OCI-LY1 (cell line): ENCODE measurements at regions not wholly inside any gene's neighbourhood (a gene's known extent, or its start where the extent isn't known, plus 50 kb on each side); places are given as distances from the start of the nearest gene placed in this dataset.

ENCODE experiments used
- EZH2 ChIP-seq: fragments of 200-600 bp; sonication (generic), shearing (Covaris generic); IDR thresholded peaks from 2 replicates; pipeline ENCODE4 v1.8.0; 2017; ENCODE audit warnings: borderline replicate concordance, mixed run types, mild to moderate bottlenecking, antibody characterized with exemption, low read length, moderate library complexity, mixed read lengths
- TF ChIP-seq, protein P1 (sequence below): fragments of 200-600 bp; sonication (generic), shearing (Covaris generic); IDR thresholded peaks from 2 replicates; pipeline ENCODE4 v1.5.1; 2017; ENCODE audit warnings: mild to moderate bottlenecking, antibody characterized with exemption, low read length, moderate library complexity, mixed read lengths

DNA sequence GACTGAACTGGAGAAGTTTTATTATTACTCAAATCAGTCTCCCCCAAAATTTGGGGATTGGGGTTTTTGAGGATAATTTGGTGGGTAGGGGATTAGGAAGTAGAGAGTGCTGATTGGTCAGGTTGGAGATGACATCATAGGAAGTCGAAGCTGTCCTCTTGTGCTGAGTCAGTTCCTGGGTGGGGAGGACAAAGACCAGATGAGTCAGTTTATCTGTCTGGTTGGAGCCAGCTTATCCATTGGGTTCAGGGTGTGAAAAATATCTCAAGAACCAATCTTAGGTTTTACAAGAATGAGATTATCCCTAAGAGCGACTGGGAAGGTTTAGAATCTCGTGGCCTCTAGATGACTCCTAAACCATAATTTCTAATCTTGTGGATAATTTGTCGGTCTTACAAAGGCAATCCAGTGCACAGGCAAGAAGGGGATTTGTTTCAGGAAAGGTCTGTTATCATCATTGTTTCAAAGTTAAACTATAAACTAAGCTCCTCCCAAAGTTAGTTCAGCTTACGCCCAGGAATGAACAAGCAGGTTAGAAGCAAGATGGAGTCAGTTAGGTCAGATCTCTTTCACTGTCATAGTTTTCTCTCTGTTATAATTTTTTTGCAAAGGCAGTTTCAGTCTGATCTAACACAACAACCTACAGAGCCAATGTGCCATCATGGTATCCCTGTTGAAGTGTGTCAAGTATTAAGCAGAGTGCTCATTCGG is 274.5 kb downstream of the SLC7A11 start:
- TF ChIP-seq, protein P1, sequence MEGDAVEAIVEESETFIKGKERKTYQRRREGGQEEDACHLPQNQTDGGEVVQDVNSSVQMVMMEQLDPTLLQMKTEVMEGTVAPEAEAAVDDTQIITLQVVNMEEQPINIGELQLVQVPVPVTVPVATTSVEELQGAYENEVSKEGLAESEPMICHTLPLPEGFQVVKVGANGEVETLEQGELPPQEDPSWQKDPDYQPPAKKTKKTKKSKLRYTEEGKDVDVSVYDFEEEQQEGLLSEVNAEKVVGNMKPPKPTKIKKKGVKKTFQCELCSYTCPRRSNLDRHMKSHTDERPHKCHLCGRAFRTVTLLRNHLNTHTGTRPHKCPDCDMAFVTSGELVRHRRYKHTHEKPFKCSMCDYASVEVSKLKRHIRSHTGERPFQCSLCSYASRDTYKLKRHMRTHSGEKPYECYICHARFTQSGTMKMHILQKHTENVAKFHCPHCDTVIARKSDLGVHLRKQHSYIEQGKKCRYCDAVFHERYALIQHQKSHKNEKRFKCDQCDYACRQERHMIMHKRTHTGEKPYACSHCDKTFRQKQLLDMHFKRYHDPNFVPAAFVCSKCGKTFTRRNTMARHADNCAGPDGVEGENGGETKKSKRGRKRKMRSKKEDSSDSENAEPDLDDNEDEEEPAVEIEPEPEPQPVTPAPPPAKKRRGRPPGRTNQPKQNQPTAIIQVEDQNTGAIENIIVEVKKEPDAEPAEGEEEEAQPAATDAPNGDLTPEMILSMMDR = no peak
- no peak for TF ChIP-seq EZH2
